Fibroblast of skin of scalp (primary cell): ENCODE measurements at regions not wholly inside any gene's neighbourhood (a gene's known extent, or its start where the extent isn't known, plus 50 kb on each side); places are given as distances from the start of the nearest gene placed in this dataset.

Experiments
- DNase-seq: peaks from one replicate; pipeline ENCODE4 v3.0.0-alpha.2; 2013

DNA sequence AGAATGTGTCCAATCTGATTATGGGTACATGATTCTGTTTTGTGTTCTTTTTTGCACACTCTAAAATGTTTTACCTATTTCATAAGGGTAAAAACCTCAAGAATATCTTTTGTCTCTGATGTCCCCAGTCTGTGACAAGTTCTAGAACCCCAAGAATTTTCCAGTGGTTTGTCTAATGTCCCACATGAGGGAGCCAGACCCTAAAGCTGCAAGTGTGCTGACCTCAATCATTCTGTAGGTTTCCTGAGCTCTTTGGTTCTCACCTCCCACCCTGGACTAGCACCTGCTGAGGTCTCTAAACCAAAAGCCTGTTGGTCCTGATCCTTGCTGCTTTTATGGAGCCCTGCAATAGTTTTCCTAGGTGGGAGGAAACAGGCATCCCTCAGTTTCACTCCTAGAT, 149.8 kb upstream of the MPPED2 start:
- no peak for DNase-seq

DNA sequence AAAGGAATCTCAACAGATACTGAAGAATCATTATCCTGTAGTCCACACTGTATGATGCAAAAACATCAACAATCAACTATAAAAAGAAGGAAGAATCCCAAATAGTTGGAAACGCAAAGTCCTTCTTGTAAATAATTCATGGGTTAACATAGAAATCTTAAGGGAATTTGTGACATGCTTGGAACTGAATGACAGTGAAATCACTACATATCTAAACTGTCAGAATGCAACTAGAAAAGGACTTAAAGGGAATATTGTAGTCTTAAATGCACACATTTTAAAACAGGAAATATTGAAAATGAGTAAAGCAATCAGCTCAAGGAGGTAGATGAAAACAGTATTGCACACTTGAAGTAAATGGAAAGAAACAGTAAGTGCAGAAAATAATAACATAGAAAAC, 147.6 kb upstream of the MPPED2 start:
- DNase-seq = no peak

- no peak for DNase-seq
Observed at GRCh38 chr11:30730011-30730410, 143.9 kb upstream of the MPPED2 start.

- DNase-seq = no peak
Observed at GRCh38 chr11:30729187-30729713, 143.1 kb upstream of the MPPED2 start.

GRCh38 chr11:30725645-30726195, 139.6 kb upstream of the MPPED2 start:
- DNase-seq = no peak

DNA sequence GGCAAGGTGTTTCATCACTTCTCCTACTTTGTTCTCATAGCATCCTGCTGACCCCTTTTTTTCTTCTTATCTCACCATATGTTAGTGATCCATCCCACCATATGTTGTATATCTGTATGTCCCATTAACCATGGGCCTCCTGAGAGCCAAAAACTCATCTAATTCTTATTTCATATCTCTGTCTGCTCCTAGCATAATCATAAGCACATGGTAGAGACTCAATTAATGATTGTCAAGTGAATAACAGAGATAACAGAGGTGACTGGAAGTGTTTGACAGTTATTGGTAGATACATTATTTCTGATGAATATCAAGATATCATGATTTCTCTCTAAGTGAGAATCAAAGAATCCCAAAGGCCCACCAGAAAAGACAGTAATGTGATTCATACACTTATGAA, 138.1 kb upstream of the MPPED2 start:
- no peak for DNase-seq

DNA sequence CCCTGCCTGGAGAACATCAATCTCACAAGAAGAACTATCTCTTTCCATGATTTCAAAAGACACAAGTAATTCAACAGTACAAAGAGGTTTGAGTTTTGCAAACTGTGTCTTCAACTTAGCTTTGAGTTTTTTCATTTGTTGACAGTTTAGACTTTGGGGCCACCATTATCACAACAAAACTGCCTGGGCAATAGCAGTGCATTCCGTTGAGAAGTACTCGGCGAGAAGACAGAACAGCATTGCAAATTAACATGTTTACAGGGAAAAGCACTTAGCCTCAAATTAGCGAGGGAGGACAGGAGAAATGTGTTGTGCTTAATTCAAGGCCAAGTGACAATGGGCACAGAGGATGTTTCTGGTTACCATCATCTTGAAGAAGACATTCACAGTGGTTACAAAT, 133.2 kb upstream of the MPPED2 start:
- no peak for DNase-seq

- no peak for DNase-seq
Observed at GRCh38 chr11:30717641-30718040, 131.5 kb upstream of the MPPED2 start.

DNA sequence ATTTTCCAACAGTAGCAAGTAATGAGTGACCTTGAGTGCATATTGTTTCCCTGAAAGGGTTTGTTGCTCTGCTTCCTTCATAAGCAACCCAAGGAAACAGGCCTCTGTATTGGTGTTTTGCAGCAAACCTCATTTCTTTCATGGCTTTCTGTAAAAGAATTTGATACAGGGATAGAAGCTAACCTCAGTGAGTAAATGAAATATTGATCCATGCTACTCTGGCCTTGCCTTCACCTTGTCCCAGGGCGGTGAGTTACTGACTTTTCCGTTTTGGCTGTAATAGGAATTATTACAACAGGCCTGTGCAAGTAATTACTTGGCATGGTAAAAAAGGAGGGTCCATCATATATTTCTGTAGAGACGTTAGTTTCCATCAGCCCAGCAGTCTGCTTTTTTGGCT, 130.9 kb upstream of the MPPED2 start:
- DNase-seq = no peak

GRCh38 chr11:30712749-30713148, 126.6 kb upstream of the MPPED2 start:
- DNase-seq = no peak

DNA sequence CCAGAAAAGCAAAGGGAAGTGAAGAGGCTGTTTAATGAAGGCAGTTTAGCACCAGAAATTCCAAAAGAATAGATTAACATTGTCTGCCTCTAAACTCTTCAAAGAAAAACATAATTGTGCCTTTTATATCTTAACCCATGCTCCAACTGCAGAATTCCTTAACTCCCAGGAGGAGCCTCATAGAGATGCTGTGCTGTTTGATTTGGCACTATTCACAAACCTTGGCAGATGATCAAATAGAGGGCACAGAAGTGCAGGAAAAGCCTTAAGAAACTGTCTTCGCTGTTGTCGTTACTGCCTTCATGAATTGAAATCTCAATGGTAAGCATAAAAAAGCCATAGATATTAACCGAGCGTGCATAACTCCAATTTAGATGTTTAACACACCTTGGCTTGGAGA, 124.1 kb upstream of the MPPED2 start:
- peak; percentile 36 for DNase-seq

GRCh38 chr11:30707110-30707509, 121.0 kb upstream of the MPPED2 start:
- no peak for DNase-seq

GRCh38 chr11:30705913-30706675, 119.9 kb upstream of the MPPED2 start:
- no peak for DNase-seq

DNA sequence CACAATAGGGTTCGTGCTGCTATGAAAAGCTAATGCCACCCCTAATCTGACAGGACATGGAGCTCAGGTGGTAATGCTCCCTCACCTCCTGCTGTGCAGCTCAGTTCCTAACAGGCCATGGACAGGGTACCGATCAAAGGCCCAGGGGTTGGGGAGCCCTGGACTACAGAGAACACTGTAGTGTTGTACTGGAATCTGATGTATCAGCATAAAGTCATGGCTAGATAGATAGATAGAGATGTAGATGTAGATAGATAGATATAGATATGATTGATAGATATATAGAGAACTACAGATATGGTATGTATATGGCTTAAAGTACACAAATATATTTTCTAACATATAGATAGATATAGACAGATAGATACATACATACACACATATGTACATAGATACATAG, 112.3 kb upstream of the MPPED2 start:
- DNase-seq = no peak

- DNase-seq = no peak
Observed at GRCh38 chr11:30697032-30697431, 110.9 kb upstream of the MPPED2 start.

- DNase-seq = no peak
Observed at GRCh38 chr11:30684772-30685171, 98.6 kb upstream of the MPPED2 start.

GRCh38 chr11:30683176-30683575, 97.0 kb upstream of the MPPED2 start:
- no peak for DNase-seq

- DNase-seq = no peak
Observed at GRCh38 chr11:30666817-30667216, 80.7 kb upstream of the MPPED2 start.

DNA sequence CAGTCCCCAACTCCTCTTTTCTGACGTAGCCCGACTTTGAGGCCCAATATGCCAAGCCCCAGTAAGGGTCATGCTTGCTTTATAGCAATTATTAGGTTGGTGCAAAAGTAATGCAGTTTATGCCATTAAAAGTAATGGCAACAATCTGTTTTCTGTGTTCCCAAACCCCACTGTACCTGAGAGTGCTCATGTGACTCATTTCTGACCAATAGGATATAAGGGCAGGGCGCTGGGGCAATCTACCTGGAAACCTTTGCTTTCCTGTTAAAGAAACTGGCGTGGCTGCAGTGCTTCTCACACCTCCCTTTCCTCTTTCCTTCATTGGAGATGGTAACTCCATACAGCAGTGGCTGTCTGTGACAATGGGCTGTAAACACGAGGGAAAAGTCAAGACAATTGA, 78.9 kb upstream of the MPPED2 start:
- no peak for DNase-seq

DNA sequence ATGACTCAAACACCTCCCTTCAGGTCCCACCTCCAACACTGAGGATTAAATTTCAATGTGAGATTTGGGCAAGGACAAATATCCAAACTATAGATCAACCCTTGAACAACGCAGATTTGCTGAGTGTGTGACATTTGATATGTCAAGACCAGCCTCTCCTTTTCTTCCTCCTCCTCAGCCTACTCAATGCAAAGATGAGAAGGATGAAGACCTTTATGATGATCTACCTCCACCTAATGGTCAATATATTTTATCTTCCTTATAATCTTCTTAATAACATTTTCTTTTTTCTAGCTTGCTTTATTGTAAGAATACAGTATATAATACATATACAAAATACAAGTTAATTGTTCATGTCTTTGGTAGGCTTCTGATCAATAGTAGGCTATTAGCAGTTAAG, 67.5 kb upstream of the MPPED2 start:
- no peak for DNase-seq

DNA sequence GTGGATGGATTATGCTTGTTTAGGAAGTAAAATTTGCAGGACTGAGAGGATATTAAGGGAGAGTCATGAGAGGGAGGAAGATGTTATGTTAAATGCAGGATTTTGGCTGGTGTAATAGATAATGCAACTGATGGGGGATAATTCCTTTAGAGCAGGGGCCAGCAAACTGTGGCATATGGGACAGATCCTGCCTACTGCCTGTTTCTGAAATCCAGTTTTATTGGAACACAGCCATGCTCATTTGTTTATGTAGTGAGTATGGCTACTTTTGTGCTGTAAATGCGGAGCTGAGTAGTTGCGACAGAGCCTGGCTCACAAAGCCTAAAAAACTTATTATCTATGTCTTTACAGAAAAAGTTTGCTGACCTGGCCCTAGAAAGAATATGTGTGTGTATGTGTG, 66.6 kb upstream of the MPPED2 start:
- DNase-seq = no peak

GRCh38 chr11:30650266-30650665, 64.1 kb upstream of the MPPED2 start:
- no peak for DNase-seq
